ENCODE measurements at regions not wholly inside any gene's neighbourhood (a gene's known extent, or its start where the extent isn't known, plus 50 kb on each side); places are given as distances from the start of the nearest gene placed in this dataset.

DNA sequence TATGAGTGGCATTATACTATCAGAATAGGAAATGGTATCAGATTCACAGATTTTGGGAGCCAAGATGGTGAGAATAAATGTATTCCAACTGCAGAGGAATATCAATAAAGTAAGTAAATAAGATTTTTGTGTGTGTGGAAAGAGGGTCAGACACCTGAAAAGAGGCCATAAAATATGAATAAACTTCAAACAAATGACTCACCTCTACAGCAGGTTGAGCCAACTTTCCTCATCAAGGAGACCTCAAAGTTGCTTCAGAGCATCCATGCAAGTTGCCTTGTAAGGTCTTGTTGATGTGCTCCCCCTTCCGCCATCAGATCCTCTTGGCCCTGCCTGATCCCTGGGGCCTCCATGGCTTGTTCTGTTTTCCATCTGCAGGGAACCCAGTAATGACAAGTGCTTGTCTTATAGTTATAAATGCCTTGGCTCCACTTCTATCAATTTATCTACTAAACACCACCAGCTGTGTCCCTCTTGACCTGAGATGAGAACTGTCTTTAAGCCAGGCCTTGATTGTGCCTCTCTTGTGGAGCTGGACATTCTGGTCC lies 775.6 kb downstream of the LTN1 start:
- ChIA-PET CTCF (no interaction called here), POLR2A (no interaction called here)
- TF ChIP-seq, protein P1, sequence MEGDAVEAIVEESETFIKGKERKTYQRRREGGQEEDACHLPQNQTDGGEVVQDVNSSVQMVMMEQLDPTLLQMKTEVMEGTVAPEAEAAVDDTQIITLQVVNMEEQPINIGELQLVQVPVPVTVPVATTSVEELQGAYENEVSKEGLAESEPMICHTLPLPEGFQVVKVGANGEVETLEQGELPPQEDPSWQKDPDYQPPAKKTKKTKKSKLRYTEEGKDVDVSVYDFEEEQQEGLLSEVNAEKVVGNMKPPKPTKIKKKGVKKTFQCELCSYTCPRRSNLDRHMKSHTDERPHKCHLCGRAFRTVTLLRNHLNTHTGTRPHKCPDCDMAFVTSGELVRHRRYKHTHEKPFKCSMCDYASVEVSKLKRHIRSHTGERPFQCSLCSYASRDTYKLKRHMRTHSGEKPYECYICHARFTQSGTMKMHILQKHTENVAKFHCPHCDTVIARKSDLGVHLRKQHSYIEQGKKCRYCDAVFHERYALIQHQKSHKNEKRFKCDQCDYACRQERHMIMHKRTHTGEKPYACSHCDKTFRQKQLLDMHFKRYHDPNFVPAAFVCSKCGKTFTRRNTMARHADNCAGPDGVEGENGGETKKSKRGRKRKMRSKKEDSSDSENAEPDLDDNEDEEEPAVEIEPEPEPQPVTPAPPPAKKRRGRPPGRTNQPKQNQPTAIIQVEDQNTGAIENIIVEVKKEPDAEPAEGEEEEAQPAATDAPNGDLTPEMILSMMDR (IDR thresholded peaks at IDR 0.05; ENCODE audit: control extremely low read depth, extremely low read depth, low read depth, missing control alignments): no peak
- DNase-seq (ENCODE audit: extremely low spot score): no peak

DNA sequence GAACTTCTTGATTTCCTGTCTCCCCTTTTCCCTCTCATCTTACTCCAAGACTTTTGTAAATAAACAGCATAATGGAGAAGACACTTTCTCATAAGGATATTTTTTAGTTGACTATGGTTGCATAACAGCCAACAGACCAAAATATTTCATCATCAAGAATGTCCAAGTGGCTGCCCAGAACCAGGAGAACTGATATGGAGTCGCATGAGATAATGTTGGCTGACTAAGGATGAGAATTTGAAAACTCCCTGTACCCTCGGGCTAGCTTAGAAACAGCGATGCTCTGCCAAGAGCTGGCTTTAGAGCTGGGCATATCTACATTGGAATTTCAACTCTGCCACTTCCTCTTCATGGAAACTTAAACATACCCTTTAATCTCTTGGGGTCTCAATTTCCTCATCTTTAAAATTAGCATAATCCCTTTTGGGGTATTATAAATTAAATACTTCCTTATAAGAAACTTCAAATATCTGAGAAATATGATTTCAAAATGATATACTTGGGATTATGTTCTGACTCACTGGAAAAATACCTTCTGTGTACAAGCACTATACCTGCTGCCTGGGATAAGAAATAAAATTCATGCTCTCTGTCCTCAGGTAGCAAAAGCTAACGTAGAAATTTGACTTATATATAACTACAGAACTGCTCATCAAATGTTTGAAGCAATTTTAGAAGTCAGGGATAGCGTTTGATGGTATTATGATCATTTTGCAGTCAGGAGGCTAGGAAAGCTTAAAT lies 777.3 kb downstream of the LTN1 start:
- no peak for DNase-seq (ENCODE audit: extremely low spot score)
- POLR2A ChIA-PET: no interaction called here

GRCh38 chr21:28214786-28215185 lies 777.9 kb downstream of the LTN1 start:
- no peak for DNase-seq (ENCODE audit: extremely low spot score)
- TF ChIP-seq, protein P1 (IDR thresholded peaks at IDR 0.05; ENCODE audit: control extremely low read depth, extremely low read depth, low read depth, missing control alignments): no peak
- ChIA-PET POLR2A (no interaction called here), CTCF (no interaction called here)

More for the DNA sequence above, 777.3 kb downstream of the LTN1 start:
- TF ChIP-seq, protein P1 (IDR thresholded peaks at IDR 0.05; ENCODE audit: control extremely low read depth, extremely low read depth, low read depth, missing control alignments): no peak
- CTCF ChIA-PET: no interaction called here

DNA sequence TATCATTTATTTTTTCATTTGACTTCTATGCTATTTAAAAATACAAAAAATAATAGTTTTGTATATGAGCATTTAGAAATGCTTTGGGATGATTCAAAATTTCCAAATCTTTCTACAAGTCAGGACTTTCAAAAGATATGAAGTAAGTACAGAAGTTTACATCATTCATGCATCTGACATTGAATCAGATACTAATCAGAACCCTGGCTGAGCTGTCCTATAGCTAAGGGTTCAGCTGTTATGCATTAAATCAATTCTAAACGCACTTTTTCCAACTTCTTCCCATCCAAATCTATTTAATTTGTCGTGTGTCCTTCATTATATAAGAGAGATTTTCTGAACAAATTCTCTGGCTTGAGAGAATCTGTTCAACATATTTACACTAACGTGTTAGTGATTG lies 779.4 kb downstream of the LTN1 start:
- POLR2A ChIA-PET: no interaction called here
- no peak for DNase-seq (ENCODE audit: extremely low spot score)
- TF ChIP-seq, protein P1 (IDR thresholded peaks at IDR 0.05; ENCODE audit: control extremely low read depth, extremely low read depth, low read depth, missing control alignments): no peak
- CTCF ChIA-PET: interaction anchor here (1.2 to 1.6 kb wide), 3 partner anchors 9 to 18 kb away, joined by 3 to 4 read pairs (median 3); no protein-coding TSS in a partner anchor

DNA sequence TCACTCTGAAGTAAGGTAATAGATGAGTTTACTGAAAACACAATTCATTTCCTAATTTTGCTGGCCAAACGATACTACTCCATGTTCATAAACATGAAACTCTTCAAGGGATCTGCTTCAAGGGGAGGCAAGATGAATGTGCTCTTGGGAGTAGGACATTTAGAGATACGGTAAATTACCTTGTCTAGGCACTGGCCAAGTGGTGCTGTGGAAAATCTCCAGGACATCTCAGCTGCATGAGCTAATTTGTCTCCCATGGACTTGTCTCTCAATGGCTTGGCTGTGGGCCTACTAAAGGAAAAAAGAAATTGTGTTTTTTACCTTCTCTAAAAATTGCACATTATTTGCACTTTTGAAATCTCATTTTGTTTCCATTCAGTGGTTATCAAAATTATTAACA lies 780.6 kb downstream of the LTN1 start:
- POLR2A ChIA-PET: no interaction called here
- TF ChIP-seq, protein P1 (IDR thresholded peaks at IDR 0.05; ENCODE audit: control extremely low read depth, extremely low read depth, low read depth, missing control alignments): no peak
- no peak for DNase-seq (ENCODE audit: extremely low spot score)
- CTCF ChIA-PET: interaction anchor here (1.4 kb wide), 1 partner anchor 19 kb away, joined by 3 read pairs; no protein-coding TSS in a partner anchor

GRCh38 chr21:28207436-28208173 lies 785.1 kb downstream of the LTN1 start:
- no peak for DNase-seq (ENCODE audit: extremely low spot score)
- ChIA-PET CTCF (no interaction called here), POLR2A (no interaction called here)
- TF ChIP-seq, protein P1 (IDR thresholded peaks at IDR 0.05; ENCODE audit: control extremely low read depth, extremely low read depth, low read depth, missing control alignments): no peak
